ENCODE measurements at regions not wholly inside any gene's neighbourhood (a gene's known extent, or its start where the extent isn't known, plus 50 kb on each side); places are given as distances from the start of the nearest gene placed in this dataset.

- no peak for TF ChIP-seq CTCF (IDR thresholded peaks at IDR 0.05 in 4 of 5, conservative IDR thresholded peaks at IDR 0.05 in 1 of 5)
- no peak for TF ChIP-seq POLR2A (IDR thresholded peaks at IDR 0.05)
These were observed 476.9 kb downstream of the TCERG1L start for GRCh38 chr10:130834573-130834972.
